ENCODE measurements at regions not wholly inside any gene's neighbourhood (a gene's known extent, or its start where the extent isn't known, plus 50 kb on each side); places are given as distances from the start of the nearest gene placed in this dataset.
"Not testable (repeated sequence)": the region's sequence is repeated elsewhere in the genome, so short reads cannot be mapped to it uniquely, and the experiment has no call there.

- not testable (repeated sequence) for H3K36me3 ChIP-seq (ENCODE audit: control insufficient read depth in 1 of 2, insufficient read depth in 2 of 2, low read length in 2 of 2); H3K4me3 ChIP-seq (ENCODE audit: low read depth in 1 of 2, low read length in 2 of 2); H3K4me1 ChIP-seq (ENCODE audit: control insufficient read depth in 1 of 2, insufficient read depth in 2 of 2, low read length in 2 of 2); H3K9ac ChIP-seq (ENCODE audit: low read depth in 1 of 2, low read length in 2 of 2); H3K27me3 ChIP-seq (ENCODE audit: control insufficient read depth in 1 of 2, insufficient read depth in 2 of 2, low read length in 2 of 2); H3K27ac ChIP-seq (ENCODE audit: low read depth, low read length); H3K9me3 ChIP-seq (ENCODE audit: control insufficient read depth in 1 of 2, low read length in 2 of 2)
These were observed 156.9 kb upstream of the NBPF12 start for GRCh38 chr1:146781235-146781634.

GRCh38 chr1:146777826-146778602, 160.1 kb upstream of the NBPF12 start:
- H3K4me1 ChIP-seq (ENCODE audit: control insufficient read depth in 1 of 2, insufficient read depth in 2 of 2, low read length in 2 of 2); H3K4me3 ChIP-seq (ENCODE audit: low read depth in 1 of 2, low read length in 2 of 2); H3K27me3 ChIP-seq (ENCODE audit: control insufficient read depth in 1 of 2, insufficient read depth in 2 of 2, low read length in 2 of 2); H3K27ac ChIP-seq (ENCODE audit: low read depth, low read length); H3K9ac ChIP-seq (ENCODE audit: low read depth in 1 of 2, low read length in 2 of 2); H3K9me3 ChIP-seq (ENCODE audit: control insufficient read depth in 1 of 2, low read length in 2 of 2); H3K36me3 ChIP-seq (ENCODE audit: control insufficient read depth in 1 of 2, insufficient read depth in 2 of 2, low read length in 2 of 2): not testable (repeated sequence)

GRCh38 chr1:146774988-146775387, 163.1 kb upstream of the NBPF12 start:
- H3K4me1 ChIP-seq (ENCODE audit: control insufficient read depth in 1 of 2, insufficient read depth in 2 of 2, low read length in 2 of 2); H3K36me3 ChIP-seq (ENCODE audit: control insufficient read depth in 1 of 2, insufficient read depth in 2 of 2, low read length in 2 of 2); H3K9me3 ChIP-seq (ENCODE audit: control insufficient read depth in 1 of 2, low read length in 2 of 2); H3K9ac ChIP-seq (ENCODE audit: low read depth in 1 of 2, low read length in 2 of 2); H3K27me3 ChIP-seq (ENCODE audit: control insufficient read depth in 1 of 2, insufficient read depth in 2 of 2, low read length in 2 of 2); H3K27ac ChIP-seq (ENCODE audit: low read depth, low read length); H3K4me3 ChIP-seq (ENCODE audit: low read depth in 1 of 2, low read length in 2 of 2): not testable (repeated sequence)

DNA sequence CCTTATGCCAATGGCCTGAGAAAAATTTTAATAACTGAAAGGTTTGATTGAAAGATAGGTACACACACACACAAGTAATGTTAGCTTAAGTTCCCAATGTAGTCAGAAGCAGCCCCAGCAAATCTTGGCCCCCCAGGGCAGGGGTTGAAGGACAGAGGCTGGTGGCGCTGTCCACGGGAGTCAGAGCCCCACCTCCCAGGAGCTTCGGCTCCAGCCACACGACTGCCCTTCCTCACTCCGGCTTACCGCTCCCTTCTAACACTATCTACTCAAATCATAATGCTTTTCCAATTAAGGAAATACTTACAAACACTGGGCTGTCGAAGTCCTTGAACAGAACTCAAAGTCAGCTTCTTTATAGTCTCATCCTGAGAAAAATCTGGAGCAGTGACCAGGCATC, 163.9 kb upstream of the NBPF12 start:
- not testable (repeated sequence) for H3K4me1 ChIP-seq (ENCODE audit: control insufficient read depth in 1 of 2, insufficient read depth in 2 of 2, low read length in 2 of 2); H3K9me3 ChIP-seq (ENCODE audit: control insufficient read depth in 1 of 2, low read length in 2 of 2); H3K27ac ChIP-seq (ENCODE audit: low read depth, low read length); H3K4me3 ChIP-seq (ENCODE audit: low read depth in 1 of 2, low read length in 2 of 2); H3K36me3 ChIP-seq (ENCODE audit: control insufficient read depth in 1 of 2, insufficient read depth in 2 of 2, low read length in 2 of 2); H3K27me3 ChIP-seq (ENCODE audit: control insufficient read depth in 1 of 2, insufficient read depth in 2 of 2, low read length in 2 of 2); H3K9ac ChIP-seq (ENCODE audit: low read depth in 1 of 2, low read length in 2 of 2)

GRCh38 chr1:146771409-146771808, 166.7 kb upstream of the NBPF12 start:
- not testable (repeated sequence) for H3K27ac ChIP-seq (ENCODE audit: low read depth, low read length); H3K9ac ChIP-seq (ENCODE audit: low read depth in 1 of 2, low read length in 2 of 2); H3K36me3 ChIP-seq (ENCODE audit: control insufficient read depth in 1 of 2, insufficient read depth in 2 of 2, low read length in 2 of 2); H3K4me1 ChIP-seq (ENCODE audit: control insufficient read depth in 1 of 2, insufficient read depth in 2 of 2, low read length in 2 of 2); H3K4me3 ChIP-seq (ENCODE audit: low read depth in 1 of 2, low read length in 2 of 2); H3K27me3 ChIP-seq (ENCODE audit: control insufficient read depth in 1 of 2, insufficient read depth in 2 of 2, low read length in 2 of 2); H3K9me3 ChIP-seq (ENCODE audit: control insufficient read depth in 1 of 2, low read length in 2 of 2)

DNA sequence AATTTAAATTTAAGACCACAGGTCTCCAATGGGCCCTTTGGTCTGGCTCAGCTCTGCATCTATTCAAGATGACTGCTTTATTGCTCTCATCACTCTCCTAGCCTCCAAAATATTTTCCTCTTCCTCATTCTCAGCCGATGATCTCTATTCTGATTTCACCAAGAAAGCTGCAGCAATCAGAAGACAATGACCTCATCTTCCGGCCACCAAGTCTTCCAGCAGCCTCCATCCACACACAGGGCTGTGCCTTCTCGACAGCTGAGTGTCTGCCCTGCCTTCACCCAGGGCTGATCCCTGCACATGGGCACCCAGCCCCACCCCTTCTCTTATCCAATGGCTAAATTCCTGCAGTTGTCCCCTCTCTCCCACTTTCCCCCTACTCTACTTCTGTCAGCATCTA, 167.1 kb upstream of the NBPF12 start:
- H3K4me1 ChIP-seq (ENCODE audit: control insufficient read depth in 1 of 2, insufficient read depth in 2 of 2, low read length in 2 of 2); H3K27ac ChIP-seq (ENCODE audit: low read depth, low read length); H3K9ac ChIP-seq (ENCODE audit: low read depth in 1 of 2, low read length in 2 of 2); H3K4me3 ChIP-seq (ENCODE audit: low read depth in 1 of 2, low read length in 2 of 2); H3K27me3 ChIP-seq (ENCODE audit: control insufficient read depth in 1 of 2, insufficient read depth in 2 of 2, low read length in 2 of 2); H3K9me3 ChIP-seq (ENCODE audit: control insufficient read depth in 1 of 2, low read length in 2 of 2); H3K36me3 ChIP-seq (ENCODE audit: control insufficient read depth in 1 of 2, insufficient read depth in 2 of 2, low read length in 2 of 2): not testable (repeated sequence)

DNA sequence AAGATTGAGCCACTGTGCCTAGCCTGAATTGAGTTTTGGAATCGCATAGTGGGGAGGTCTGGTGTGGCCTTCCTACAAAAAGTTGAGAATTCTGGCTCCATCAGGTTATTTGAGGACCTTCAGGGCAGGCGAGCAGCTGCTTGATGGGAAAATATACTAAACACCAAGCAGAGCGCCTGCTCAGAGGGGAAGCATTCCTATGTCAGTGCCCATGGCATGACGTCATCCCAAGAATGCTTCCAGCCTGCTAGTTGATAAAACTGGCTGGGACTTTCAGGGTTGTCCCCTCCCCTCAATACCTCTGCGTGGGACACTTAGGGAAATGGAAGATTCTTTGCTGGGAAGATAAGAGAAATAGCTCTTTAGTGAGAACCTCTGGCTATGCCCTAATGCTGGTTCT, 174.9 kb upstream of the NBPF12 start:
- not testable (repeated sequence) for H3K36me3 ChIP-seq (ENCODE audit: control insufficient read depth in 1 of 2, insufficient read depth in 2 of 2, low read length in 2 of 2); H3K27ac ChIP-seq (ENCODE audit: low read depth, low read length); H3K9ac ChIP-seq (ENCODE audit: low read depth in 1 of 2, low read length in 2 of 2); H3K9me3 ChIP-seq (ENCODE audit: control insufficient read depth in 1 of 2, low read length in 2 of 2); H3K4me1 ChIP-seq (ENCODE audit: control insufficient read depth in 1 of 2, insufficient read depth in 2 of 2, low read length in 2 of 2); H3K27me3 ChIP-seq (ENCODE audit: control insufficient read depth in 1 of 2, insufficient read depth in 2 of 2, low read length in 2 of 2); H3K4me3 ChIP-seq (ENCODE audit: low read depth in 1 of 2, low read length in 2 of 2)

- not testable (repeated sequence) for H3K4me3 ChIP-seq (ENCODE audit: low read depth in 1 of 2, low read length in 2 of 2); H3K27me3 ChIP-seq (ENCODE audit: control insufficient read depth in 1 of 2, insufficient read depth in 2 of 2, low read length in 2 of 2); H3K27ac ChIP-seq (ENCODE audit: low read depth, low read length); H3K4me1 ChIP-seq (ENCODE audit: control insufficient read depth in 1 of 2, insufficient read depth in 2 of 2, low read length in 2 of 2); H3K9me3 ChIP-seq (ENCODE audit: control insufficient read depth in 1 of 2, low read length in 2 of 2); H3K9ac ChIP-seq (ENCODE audit: low read depth in 1 of 2, low read length in 2 of 2); H3K36me3 ChIP-seq (ENCODE audit: control insufficient read depth in 1 of 2, insufficient read depth in 2 of 2, low read length in 2 of 2)
These were observed 181.3 kb upstream of the NBPF12 start for GRCh38 chr1:146756858-146757257.

DNA sequence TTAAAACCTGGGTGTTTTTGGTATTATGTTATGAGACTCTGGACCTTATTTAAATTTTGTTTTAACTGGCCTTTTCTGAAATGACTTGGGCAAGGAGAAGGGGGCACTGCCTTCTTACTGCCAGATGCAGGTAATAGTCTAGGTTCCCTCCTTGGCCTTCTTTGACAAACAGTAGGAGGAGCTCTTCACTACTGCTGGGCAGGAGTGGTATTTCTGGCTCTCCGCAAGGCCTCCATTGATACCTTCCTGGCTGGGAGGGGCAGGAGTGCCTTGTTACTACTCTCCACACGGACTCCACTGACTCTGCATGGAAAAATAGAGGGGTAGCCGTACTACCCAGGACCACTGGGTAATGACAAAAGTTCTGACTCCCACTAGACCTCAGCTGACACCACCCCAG, 189.4 kb upstream of the NBPF12 start:
- H3K9me3 ChIP-seq (ENCODE audit: control insufficient read depth in 1 of 2, low read length in 2 of 2); H3K27ac ChIP-seq (ENCODE audit: low read depth, low read length); H3K4me1 ChIP-seq (ENCODE audit: control insufficient read depth in 1 of 2, insufficient read depth in 2 of 2, low read length in 2 of 2); H3K4me3 ChIP-seq (ENCODE audit: low read depth in 1 of 2, low read length in 2 of 2); H3K9ac ChIP-seq (ENCODE audit: low read depth in 1 of 2, low read length in 2 of 2); H3K27me3 ChIP-seq (ENCODE audit: control insufficient read depth in 1 of 2, insufficient read depth in 2 of 2, low read length in 2 of 2); H3K36me3 ChIP-seq (ENCODE audit: control insufficient read depth in 1 of 2, insufficient read depth in 2 of 2, low read length in 2 of 2): not testable (repeated sequence)

- not testable (repeated sequence) for H3K27me3 ChIP-seq (ENCODE audit: control insufficient read depth in 1 of 2, insufficient read depth in 2 of 2, low read length in 2 of 2); H3K9ac ChIP-seq (ENCODE audit: low read depth in 1 of 2, low read length in 2 of 2); H3K36me3 ChIP-seq (ENCODE audit: control insufficient read depth in 1 of 2, insufficient read depth in 2 of 2, low read length in 2 of 2); H3K9me3 ChIP-seq (ENCODE audit: control insufficient read depth in 1 of 2, low read length in 2 of 2); H3K4me1 ChIP-seq (ENCODE audit: control insufficient read depth in 1 of 2, insufficient read depth in 2 of 2, low read length in 2 of 2); H3K4me3 ChIP-seq (ENCODE audit: low read depth in 1 of 2, low read length in 2 of 2); H3K27ac ChIP-seq (ENCODE audit: low read depth, low read length)
These were observed 206.0 kb upstream of the NBPF12 start for GRCh38 chr1:146731981-146732680.
